G401.6 (cell line): ENCODE measurements at regions not wholly inside any gene's neighbourhood (a gene's known extent, or its start where the extent isn't known, plus 50 kb on each side); places are given as distances from the start of the nearest gene placed in this dataset.

Experiments used
- FAIRE-seq: peaks from 2 replicates; lab custom pipeline; 2012; peaks lifted over from hg19 to GRCh38; lab: Jason Lieb, UNC

DNA sequence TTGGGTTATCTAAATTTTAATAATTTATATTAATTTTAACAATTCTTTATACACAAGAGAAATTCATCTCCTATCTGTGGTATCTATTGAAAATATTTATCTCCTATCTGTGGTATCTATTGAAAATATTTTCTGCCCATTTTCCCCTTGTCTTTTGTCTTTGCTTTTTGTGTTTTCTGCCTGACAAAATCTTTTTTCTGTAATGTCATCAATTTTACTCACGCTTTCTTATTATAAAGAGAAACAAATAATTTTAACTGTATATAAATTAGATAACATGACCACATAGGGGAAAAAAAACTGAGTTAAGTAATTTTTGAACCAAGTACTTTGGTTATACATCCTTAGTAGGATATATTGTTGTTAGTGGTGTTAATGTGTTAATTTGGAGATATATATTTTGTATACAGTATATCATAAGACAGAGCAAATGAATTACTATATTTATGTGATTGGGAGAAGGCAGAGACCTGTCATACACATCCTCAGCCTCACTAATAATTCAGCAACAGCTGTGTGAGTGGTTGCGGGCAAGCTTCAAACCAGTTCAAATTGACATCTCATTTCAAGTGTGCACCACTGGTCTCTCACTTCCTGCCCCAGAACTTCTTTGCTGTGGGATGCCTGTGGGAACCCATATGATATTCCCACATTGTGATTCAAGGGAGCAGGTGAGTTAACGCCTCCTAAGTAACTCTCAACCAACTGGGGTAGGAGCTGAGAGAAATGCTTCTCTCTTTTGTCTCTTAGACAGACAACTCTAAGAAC lies 292.4 kb downstream of the SP3 start:
- no peak for FAIRE-seq

DNA sequence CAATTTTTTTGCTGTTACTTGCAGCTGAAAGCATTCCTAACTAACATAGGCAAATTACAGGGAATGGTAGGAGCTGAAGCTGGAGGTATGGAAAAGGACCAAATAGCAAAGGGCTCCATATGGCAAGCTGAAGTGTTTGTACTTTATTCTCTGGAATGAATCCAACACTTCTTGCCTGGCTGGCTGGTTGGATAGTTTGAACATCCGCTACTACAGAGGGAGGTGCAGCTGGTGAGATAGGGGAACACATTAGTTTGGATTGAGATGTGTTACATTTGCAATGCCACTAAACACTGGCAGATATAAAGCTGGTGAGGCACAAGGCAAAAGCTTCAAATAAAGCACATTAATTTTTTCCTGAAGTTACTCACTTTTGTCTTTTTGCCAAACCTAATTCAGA lies 291.5 kb downstream of the SP3 start:
- no peak for FAIRE-seq

DNA sequence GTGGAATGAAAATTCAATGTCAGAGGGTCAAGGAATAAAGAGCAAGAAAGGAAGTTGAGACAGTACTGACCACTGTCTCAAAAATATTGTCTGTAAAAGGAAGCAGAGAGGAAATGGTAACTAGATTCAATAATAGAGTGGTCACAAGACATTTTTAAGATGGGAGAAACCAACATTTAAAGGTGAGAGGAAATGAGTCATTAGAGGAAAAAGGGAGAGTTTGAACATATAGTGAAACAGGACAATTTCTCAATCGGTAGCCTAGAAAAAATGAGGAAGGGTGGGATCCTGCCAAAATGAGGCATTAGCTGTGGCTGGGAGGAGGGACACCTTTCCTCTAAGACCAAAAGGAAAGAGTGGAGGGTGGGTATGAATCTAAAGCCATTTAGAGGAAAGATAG lies 288.5 kb downstream of the SP3 start:
- FAIRE-seq = no peak

DNA sequence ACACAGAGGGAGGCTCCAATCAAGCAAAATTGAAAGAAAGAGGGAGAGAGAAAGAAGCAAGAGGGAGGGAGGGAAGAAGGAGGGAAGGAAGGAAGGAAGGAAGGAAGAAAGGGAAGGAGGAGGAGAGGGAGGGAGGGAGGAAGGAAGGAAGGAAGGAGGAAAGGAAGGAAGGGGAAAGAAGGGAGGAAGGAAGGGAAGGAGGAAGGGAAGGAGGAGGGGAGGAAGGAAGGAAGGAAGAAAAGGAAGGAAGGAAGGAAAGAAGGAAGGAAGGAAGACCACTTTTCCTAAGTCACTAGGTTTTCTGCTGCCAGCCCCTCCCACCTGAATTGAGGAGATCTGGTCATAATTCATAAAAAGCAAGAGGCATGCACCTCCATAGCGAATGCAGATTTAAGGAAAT lies 287.0 kb downstream of the SP3 start:
- FAIRE-seq = no peak

DNA sequence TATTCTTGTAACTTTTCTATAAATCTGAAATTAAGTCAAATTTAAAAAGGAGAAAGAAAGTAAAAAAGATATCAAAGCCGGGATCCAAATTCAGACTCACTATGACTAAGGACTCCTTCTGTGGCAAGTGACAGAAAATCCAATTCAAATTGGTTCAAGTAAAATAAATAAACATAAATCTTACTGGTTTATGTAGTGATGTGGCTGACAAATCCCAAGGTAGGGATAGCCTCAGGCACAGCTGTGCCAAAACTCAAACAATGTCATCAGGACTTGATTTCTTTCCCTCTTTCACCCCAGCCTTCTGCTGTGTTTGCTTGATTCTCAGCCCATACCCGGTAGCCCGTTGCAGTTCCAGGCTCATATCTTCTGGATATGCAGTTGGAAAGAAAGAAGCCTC lies 284.6 kb downstream of the SP3 start:
- no peak for FAIRE-seq

DNA sequence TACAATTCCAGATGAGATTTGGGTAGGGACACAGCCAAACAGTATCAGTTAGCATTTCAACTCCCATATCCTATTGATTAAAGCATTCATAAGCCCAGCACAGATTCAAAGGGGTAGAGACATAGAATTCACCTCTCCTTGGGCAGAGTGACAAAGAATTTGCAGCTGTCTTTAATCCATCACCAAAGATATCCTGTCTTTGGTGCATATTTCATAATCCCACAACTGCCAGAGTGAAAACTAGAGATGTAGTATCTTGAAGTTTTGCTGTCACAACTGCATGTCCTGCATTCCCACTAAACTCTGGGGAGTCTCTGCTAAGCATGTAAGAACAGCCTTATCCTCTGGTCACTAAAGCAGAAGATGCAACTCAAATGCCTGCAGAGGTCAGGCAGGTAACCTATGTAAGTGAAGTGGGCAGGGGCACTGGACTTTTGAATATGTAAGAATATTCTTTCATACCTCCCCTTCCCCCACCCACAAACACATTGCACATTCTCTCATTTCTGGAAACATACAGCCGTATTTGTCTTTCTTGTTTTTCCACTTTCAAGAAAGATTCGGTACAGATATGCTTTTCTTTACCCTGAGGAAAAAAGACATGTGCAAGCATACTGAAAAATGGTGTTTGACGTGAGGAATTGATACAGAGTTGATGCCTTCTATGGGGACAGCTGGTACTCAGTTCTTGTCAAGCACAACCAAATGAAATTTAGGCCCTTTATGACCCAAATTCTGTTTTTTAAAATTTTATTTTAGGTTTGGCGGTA lies 283.1 kb downstream of the SP3 start:
- FAIRE-seq = no peak

DNA sequence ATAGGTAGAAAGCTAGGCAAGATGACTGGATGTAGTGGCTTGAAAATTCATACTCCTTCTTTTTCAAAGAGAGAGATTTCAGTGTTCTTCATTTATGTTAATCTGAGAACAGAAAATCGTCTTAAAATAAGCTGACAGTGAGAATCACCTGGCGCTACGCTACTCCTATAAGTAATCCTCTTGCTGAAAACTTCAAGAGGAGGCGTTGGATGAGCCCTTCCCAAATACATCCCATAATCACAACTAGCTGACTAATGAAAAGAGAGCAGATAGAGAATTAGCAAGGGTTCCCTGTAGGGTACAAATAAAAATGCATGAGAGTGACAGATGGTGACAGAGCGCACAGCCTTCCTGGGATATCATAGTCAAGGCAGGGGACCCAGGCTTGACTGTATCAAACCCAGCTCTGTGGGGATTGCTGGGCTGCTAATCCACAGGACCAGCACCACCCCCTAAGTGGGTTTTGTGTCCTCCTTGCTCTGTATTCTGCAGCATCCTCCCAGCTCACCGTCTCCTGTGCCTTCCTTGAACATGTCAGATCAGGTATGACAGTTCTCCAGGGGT lies 280.2 kb downstream of the SP3 start:
- FAIRE-seq = no peak

DNA sequence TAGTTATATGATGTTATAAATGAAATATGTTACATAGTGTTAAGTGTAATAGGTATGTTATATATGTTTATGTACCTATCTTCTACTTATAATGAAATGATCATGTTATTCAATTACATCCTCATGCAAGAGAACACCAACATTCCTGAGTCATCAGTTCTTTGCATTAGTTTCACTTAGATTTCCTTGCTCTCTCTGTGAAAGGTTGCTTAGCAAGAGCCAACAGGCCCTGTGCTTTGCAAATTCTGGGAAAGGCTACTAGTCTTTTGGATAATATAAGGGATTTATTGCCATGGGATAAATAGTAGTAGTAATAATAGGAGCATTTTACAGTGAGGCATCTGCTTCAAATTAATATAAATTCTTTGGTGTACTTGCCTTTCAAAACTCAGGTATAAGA lies 274.8 kb downstream of the SP3 start:
- no peak for FAIRE-seq

DNA sequence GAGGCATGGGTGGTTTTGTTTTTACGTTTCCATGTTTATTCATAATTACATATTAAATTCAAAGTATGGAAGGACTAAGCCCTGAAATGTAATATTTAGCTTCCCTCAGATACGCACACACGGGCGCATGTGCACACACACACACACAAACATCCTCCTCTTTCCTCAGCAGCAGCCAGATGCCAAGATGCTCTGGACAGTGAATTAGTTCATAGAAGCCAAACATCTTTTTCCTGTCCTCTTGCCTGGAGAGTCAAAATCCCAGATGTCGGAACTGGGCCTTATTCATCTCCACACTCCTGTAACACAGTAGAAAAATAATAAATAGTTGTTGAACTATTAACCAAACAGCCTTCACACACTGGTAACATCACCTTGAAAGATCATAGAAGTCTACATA lies 273.1 kb downstream of the SP3 start:
- FAIRE-seq = no peak

DNA sequence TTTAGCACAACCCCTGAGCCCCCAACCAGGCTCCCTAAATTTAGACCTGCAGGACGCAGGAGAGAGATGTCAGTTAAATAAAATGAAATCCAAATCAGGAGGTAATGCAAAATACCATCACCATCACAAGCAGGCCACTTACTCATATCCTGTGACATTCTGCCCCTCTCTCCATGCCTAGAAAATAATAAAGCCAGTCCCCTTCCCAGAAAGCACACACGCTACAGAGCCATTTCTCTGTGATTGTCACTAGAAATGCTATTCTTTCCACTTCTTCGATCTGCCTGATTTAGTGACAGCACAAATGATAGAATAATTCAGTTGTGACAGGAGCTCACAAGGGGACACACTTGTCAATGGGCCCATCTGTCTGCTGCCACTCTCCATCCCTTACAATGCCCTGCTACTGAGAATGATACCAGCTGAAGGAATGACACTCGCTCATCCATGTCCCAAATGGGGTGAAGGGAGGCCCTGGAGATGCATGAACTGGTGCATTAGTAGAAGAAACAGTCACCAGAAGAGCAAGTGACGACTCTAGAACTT lies 272.1 kb downstream of the SP3 start:
- FAIRE-seq = no peak

DNA sequence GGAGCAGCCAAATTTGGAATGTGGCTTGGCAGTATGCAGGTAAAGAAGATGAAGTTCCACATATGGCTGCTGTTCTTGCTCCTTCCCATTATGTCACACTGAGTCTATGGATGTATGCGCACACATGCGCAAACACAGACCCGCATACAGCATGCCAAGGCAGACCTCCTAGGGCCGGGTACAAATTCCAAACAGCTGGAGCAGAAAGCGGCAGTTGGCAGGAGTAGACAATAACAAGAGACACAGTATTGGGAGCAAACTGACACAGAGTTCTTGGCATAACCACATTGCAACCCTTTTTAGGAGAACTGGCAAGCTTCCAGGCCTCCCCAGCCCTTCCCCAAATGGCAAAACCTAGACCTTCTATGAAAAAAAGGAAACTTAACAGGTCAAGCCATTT lies 268.9 kb downstream of the SP3 start:
- FAIRE-seq = no peak

DNA sequence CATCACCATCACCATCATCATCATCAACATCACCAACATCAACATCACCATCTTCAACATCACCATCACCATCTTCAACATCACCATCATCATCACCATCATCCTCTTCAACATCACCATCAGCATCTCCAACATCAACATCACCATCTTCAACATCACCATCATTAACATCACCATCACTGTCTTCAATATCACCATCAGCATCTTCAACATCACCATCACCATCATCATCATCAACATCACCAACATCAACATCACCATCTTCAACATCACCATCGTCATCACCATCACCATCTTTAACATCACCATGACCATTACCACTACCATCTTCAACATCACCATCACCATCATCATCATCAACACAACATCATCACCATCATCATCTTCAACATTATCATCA lies 267.2 kb downstream of the SP3 start:
- no peak for FAIRE-seq

DNA sequence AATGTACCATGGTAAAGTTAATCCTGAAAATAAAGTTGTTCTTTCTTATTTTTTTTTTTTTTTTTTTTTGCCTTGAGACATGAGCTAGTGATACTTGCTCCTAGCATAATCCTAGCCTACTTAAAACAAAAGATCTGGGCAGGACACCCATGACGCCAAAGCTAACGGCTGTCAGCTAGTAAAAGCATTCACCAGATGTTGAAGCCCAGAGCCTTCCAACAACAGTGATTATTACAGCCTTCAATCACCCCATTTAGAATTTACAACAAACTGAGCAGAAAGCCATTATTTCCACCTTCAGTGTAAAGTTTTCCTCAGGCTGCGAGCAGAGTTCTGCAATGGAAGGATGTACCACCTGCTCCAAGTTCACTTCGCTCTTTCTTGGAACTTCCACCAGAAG lies 259.5 kb downstream of the SP3 start:
- FAIRE-seq = no peak

DNA sequence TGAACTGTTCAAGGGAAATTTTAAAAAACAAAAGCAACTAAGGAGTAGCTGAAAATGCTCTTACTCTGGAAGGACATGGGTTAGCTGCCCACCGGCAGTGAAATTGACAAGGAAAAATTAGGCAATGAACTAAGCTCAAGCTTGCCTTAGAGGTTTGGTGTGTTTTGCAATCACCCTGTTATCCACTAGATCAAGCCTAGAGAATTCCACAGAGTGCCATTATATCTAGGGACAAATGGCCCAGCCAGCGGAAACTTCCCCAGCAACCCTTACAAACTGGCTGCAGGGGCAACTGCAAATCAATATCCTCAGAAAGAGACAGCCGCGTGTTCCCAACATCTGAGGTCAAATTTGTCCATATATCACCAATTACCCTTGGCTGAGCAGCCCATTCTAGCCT lies 258.2 kb downstream of the SP3 start:
- no peak for FAIRE-seq

DNA sequence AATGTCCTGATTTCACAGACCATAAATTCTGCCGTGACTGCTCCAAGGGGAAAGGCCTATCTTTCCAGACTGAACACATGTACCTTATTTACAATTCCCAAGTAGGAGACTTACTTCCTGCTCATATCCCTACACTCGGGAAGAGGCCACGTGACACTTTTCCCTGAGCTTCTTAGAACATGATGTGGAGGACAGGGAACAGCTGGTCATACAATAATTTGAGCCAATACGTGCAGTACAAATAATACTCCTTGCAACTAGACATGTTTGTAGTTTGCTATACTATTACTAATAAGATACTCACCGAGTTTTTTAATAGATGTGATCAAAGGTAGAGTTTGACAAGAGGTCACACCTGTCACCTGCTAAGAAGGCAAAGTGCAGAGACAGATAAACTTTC lies 256.4 kb downstream of the SP3 start:
- no peak for FAIRE-seq

DNA sequence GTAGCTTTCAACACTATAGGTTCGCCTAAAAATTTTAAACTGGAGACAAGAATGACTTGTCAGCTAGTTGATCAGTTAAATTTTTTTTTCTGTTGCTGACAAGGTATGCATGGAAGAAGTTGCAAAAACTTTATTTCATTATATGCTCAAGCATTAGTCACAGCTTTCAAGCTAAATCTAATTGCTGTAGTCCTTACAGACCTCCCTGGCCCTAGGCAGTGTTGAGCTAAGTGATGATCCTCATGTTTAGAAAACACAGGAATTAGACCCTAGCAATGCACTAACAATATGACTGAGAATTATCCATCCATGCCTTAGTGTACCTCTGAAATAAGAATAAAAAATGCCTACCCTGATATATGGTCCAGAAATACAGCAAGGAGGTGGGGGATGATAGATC lies 253.4 kb downstream of the SP3 start:
- FAIRE-seq = no peak

DNA sequence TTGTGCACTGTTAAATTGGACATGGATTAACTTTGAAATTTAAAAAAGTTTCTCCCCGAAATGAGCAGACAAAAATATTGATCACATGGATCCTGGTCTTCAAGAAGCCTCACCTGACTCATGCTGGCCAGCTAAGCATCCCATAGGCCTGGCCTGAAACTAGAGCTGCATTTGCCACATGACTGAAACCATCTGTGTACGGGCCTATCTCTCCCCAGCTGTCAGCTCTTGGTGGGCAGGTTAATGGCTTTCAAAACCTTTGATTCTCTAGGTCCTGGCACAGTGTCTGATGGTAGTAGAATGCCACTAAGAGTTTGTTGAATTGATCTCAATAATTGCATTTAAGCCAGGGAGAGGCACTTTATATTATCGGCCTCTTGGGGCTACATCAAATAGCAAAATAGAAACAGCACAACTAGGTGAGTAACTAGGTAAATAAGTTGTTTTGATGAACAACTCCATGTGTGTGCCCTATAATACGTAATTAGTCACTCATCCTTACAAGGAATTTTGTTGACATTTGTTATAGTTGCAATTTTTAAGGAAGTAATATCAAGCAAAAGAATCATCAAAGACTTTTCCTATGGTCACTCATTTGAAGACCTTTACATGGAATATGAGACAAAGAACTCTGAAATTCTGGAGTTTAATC lies 251.1 kb downstream of the SP3 start:
- no peak for FAIRE-seq

DNA sequence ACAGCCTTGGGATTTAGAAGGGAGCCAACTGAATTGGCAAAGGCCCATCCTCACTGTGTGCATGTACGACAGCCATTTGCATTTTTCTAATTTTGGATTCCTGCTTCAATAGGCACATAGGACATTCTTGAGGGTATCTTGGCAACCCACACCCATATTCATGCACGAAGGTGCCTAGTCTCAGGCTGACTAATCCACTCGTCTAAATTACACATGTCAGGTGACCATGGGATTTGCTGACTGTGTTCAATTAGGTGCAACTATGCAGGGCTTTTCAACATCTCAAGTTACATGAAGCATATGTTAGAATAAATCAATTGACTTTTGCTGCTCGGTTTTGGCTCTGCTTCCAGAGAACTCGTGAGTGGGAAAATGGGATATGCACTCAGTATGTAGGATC lies 249.7 kb downstream of the SP3 start:
- no peak for FAIRE-seq

DNA sequence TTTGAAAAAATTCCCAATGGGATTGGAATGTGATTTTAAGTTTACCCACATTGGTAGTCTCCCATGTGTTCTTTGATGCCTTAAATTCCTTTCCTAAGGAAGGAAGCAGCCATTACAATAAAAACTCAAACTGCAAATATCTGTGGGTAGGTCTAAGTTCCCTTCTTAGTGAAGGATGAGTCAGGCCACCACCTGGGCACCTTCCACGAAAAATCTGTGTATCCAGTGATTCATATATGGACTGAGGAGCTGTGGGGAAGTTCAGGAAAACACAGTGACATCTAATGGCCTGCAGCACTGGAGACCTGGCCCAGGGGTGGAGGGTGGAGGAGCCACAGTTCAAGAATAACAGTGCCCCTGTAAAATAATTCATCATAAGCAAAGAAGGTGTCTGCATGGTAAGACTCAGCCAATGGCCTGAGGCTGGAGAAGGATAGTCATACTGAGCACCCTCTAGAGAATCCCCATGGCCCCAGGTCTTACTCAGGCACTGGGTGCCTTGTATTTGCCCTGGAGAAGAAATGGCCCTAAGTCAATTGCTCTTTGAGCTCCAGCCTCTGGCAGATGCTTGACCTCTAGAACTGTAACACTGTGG lies 248.6 kb downstream of the SP3 start:
- FAIRE-seq = no peak

DNA sequence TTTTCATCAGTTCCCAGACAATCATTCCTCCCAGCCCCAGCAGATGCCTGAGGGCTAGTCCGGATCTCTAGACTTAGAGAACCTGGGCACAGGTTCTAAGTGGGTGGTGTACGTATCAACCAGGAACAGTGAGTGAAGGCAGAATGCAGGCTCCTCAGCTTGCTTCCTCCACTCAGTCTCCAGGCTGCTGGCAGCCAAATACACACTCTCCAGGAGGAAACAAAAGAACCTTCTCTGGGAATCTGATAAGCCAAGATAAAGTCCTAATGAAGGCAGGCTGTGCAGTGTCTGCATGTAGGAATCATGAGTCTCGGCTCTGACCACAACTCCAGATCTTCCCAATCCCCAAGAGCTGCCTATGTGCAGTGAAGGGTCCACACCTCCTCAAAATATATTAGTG lies 245.7 kb downstream of the SP3 start:
- no peak for FAIRE-seq

DNA sequence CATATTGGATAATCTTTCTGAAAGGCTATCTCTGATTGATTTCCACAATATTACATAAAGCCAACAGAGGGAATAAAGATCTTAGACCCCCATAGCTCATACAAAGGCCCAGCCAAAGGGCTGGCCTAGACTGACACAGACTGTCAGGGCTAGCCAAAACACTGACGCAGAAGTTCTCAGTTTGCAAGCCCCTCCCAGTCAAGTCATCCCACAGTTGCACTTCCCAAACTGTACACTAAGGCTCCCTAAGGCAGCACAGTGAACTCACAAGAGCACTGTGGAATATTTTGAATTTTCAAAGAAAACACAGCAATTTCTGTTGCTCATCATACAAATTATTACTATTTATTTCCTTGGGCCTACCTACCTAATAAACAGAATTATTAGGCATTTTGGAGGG lies 244.9 kb downstream of the SP3 start:
- no peak for FAIRE-seq

DNA sequence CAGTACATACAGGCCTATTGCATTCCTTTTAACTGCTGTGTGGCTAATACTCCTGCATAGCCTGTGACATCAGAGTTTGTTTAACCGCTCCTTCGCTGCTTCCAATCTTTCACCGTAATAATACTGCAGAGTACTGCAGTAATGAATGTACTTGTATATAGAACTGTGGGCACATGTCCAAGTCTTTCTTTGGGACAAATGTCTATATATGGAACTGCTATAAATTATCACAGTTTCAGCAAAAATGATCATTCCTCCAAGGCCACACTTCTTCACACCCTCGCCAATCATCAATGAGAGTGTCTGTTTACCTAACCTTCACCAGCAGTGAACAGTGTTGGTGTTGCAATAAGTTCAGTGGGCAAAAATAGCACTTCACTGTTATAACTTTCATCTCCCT lies 230.4 kb downstream of the SP3 start:
- no peak for FAIRE-seq
